B cell (primary cell): ENCODE measurements at regions not wholly inside any gene's neighbourhood (a gene's known extent, or its start where the extent isn't known, plus 50 kb on each side); places are given as distances from the start of the nearest gene placed in this dataset.
"Not testable (repeated sequence)": the region's sequence is repeated elsewhere in the genome, so short reads cannot be mapped to it uniquely, and the experiment has no call there.

Source experiments
- ATAC-seq: fragments of 200-7000 bp; cut with Tn5 transposase; one replicate; pipeline ENCODE4 v1.10.0; 2021; ENCODE audit warnings: low read depth, mild to moderate bottlenecking, moderate number of reproducible peaks, moderate library complexity
- CTCF ChIA-PET: fragments of 350-600 bp; sonication (Branson Sonifier 250); formaldehyde crosslinking; loops from one replicate; lab custom pipeline; 2021; ENCODE audit warnings: antibody characterized with exemption, inconsistent platforms; lab: Charles Lee
- POLR2A ChIA-PET: fragments of 350-600 bp; sonication (Branson Sonifier 250); formaldehyde crosslinking; loops from one replicate; lab custom pipeline; 2021; ENCODE audit warnings: antibody characterized with exemption; lab: Charles Lee
- DNase-seq: peaks from one replicate; pipeline ENCODE4 v3.0.0; 2013
- H2AFZ ChIP-seq: 2 replicates; pipeline ENCODE4 v1.6.1; 2012; ENCODE audit warnings: mild to moderate bottlenecking, low read depth, low read length; ENCODE audit not compliant: insufficient read depth, poor library complexity, severe bottlenecking
- H3K27ac ChIP-seq, 2 donors: 1 replicate in 1 of 2; 2 replicates in 1 of 2; pipeline ENCODE4 v1.5.1; 2012 to 2013; ENCODE audit warnings: low read length in 2 of 2, mild to moderate bottlenecking in 2 of 2, moderate library complexity in 1 of 2
- H3K27me3 ChIP-seq, 4 experiments: fragments of 200-600 bp in 1 of 4; sonication (generic) in 1 of 4; replicated peaks in 1 of 4; 1 replicate in 2 of 4; 2 replicates in 2 of 4; pipeline versions ENCODE4 v1.6.1 to v1.7.0; 2013 to 2016; ENCODE audit warnings: low read length in 3 of 4, mild to moderate bottlenecking in 2 of 4, mixed read lengths in 1 of 4, moderate library complexity in 1 of 4; ENCODE audit not compliant: insufficient read depth in 4 of 4, control insufficient read depth in 3 of 4; ENCODE audit errors: control extremely low read depth in 1 of 4
- H3K36me3 ChIP-seq, 2 experiments: replicated peaks in 1 of 2; 1 replicate in 1 of 2; 2 replicates in 1 of 2; pipeline versions ENCODE4 v1.6.1 to v1.7.1; 2013; ENCODE audit warnings: low read length in 1 of 2; ENCODE audit not compliant: insufficient read depth in 2 of 2, control insufficient read depth in 1 of 2; ENCODE audit errors: control extremely low read depth in 1 of 2, extremely low read depth in 1 of 2
- H3K4me1 ChIP-seq, 2 donors: fragments of 200-600 bp in 1 of 2; sonication (generic) in 1 of 2; 1 replicate in 1 of 2; 2 replicates in 1 of 2; pipeline versions ENCODE4 v1.5.1 to v1.6.1; 2013 to 2017; ENCODE audit warnings: low read length in 2 of 2; ENCODE audit not compliant: control insufficient read depth in 2 of 2, insufficient read depth in 2 of 2
- H3K4me2 ChIP-seq: replicated peaks from 2 replicates; pipeline ENCODE3; 2012; ENCODE audit warnings: mild to moderate bottlenecking, low read depth, low read length; ENCODE audit not compliant: poor library complexity, severe bottlenecking
- H3K4me3 ChIP-seq, 5 experiments: fragments of 200-600 bp in 1 of 5; sonication (generic) in 1 of 5; 1 replicate in 3 of 5; 2 replicates in 2 of 5; pipeline versions ENCODE4 v1.5.1 to v1.7.0; 2011 to 2016; ENCODE audit warnings: low read length in 4 of 5, mild to moderate bottlenecking in 4 of 5, low read depth in 2 of 5, control low read depth in 1 of 5, moderate library complexity in 1 of 5; ENCODE audit not compliant: insufficient read depth in 1 of 5; ENCODE audit errors: control extremely low read depth in 1 of 5, extremely low read depth in 1 of 5
- H3K79me2 ChIP-seq: fragments of 200-600 bp; sonication (generic); one replicate; pipeline ENCODE4 v1.6.0; 2016; ENCODE audit warnings: low read length; ENCODE audit not compliant: control insufficient read depth, insufficient read depth
- H3K9ac ChIP-seq: fragments of 200-600 bp; sonication (generic); 2 replicates; pipeline ENCODE4 v1.6.1; 2017; ENCODE audit warnings: mild to moderate bottlenecking, low read length, moderate library complexity
- H3K9me3 ChIP-seq, 3 donors: one replicate each; pipeline versions ENCODE4 v1.6.1 to v1.7.1; 2013; ENCODE audit warnings: low read length in 2 of 3; ENCODE audit not compliant: control insufficient read depth in 2 of 3, insufficient read depth in 1 of 3; ENCODE audit errors: control extremely low read depth in 1 of 3
- H4K20me1 ChIP-seq: 2 replicates; pipeline ENCODE4 v1.6.0; 2012; ENCODE audit warnings: mild to moderate bottlenecking, low read length; ENCODE audit not compliant: insufficient read depth, control insufficient read depth, poor library complexity, severe bottlenecking
- H3K27ac Mint-ChIP-seq: one replicate; pipeline ENCODE4 v1.8.0; 2021; ENCODE audit warnings: mixed read lengths
- H3K27me3 Mint-ChIP-seq: one replicate; pipeline ENCODE4 v1.8.0; 2021; ENCODE audit warnings: mixed read lengths
- H3K4me1 Mint-ChIP-seq: one replicate; pipeline ENCODE4 v1.8.0; 2021; ENCODE audit warnings: mixed read lengths
- H3K4me3 Mint-ChIP-seq: one replicate; pipeline ENCODE4 v1.8.0; 2021; ENCODE audit warnings: mixed read lengths
- H3K9me3 Mint-ChIP-seq: one replicate; pipeline ENCODE4 v1.8.0; 2022; ENCODE audit warnings: mixed read lengths; ENCODE audit not compliant: insufficient read depth
- EZH2 ChIP-seq: IDR thresholded peaks from 2 replicates; pipeline ENCODE4 v1.6.1; 2012; ENCODE audit warnings: borderline replicate concordance, low read depth, mild to moderate bottlenecking, moderate library complexity, low read length; ENCODE audit not compliant: insufficient read depth, poor library complexity, severe bottlenecking
- WGBS: methylation state at CpG from one replicate; pipeline ENCODE4 v1.1.5; 2013; ENCODE audit warnings: missing lambda C conversion rate; ENCODE audit not compliant: insufficient coverage; 5-methylcytosine and 5-hydroxymethylcytosine counted together
- intact Hi-C: fragments of 100-400 bp; cut with micrococcal nuclease; formaldehyde crosslinking; loops from one replicate; pipeline ENCODE4 v1.10.0; 2022
- TF ChIP-seq, protein P1 (sequence below): fragments of 200-600 bp; IDR thresholded peaks from one replicate; pipeline ENCODE4 v1.8.0; 2022; ENCODE audit warnings: antibody characterized with exemption, mild to moderate bottlenecking

DNA sequence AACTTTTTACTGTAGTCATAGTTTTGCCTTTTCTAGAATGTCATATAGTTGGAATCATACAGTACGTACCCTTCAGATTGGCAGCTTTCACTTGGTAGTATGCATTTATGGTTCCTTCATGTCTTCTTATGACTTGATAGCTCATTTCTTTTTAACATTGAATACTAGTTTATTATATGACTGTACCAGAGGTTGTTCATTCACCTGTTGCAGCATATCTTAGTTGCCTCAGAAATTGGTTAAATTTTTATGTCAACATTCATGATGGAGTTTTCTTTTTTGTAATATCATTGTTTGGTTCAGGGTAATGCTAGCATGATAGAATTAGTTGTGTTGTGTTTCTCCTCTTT lies 94.8 kb upstream of the CDK13 start:
- Histone ChIP-seq H4K20me1 (no peaks in the 10 kb centered on the region), H3K27me3 (peaks cover 0 to 4% (median 0%) of the 10 kb centered on the region in 4 experiments), H3K9ac (no peak overlapping the region), H3K4me1 (peaks cover 0 to 3% of the 10 kb centered on the region in 2 donors), H3K9me3 (no peaks in the 10 kb centered on the region), H3K27ac (no peak overlapping the region), H3K4me2 (peak overlapping the region; percentile 54), H2AFZ (no peak overlapping the region), H3K4me3 (no peak overlapping the region), H3K79me2 (no peaks in the 10 kb centered on the region), H3K36me3 (no peaks in the 10 kb centered on the region)
- H3K9me3 Mint-ChIP-seq = no peaks in the 10 kb centered on the region
- H3K4me3 Mint-ChIP-seq = peak overlapping the region; percentile 77
- ChIA-PET CTCF (no interaction called here), POLR2A (no interaction called here)
- no peak overlapping the region for H3K27ac Mint-ChIP-seq
- no peak for DNase-seq
- TF ChIP-seq, protein P1, sequence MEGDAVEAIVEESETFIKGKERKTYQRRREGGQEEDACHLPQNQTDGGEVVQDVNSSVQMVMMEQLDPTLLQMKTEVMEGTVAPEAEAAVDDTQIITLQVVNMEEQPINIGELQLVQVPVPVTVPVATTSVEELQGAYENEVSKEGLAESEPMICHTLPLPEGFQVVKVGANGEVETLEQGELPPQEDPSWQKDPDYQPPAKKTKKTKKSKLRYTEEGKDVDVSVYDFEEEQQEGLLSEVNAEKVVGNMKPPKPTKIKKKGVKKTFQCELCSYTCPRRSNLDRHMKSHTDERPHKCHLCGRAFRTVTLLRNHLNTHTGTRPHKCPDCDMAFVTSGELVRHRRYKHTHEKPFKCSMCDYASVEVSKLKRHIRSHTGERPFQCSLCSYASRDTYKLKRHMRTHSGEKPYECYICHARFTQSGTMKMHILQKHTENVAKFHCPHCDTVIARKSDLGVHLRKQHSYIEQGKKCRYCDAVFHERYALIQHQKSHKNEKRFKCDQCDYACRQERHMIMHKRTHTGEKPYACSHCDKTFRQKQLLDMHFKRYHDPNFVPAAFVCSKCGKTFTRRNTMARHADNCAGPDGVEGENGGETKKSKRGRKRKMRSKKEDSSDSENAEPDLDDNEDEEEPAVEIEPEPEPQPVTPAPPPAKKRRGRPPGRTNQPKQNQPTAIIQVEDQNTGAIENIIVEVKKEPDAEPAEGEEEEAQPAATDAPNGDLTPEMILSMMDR = no peak
- TF ChIP-seq EZH2 = no peak
- no CpG with 5 or more reads among the region's 1 CpG for WGBS
- no peak for ATAC-seq
- peaks cover 35% of the 10 kb centered on the region for H3K27me3 Mint-ChIP-seq
- intact Hi-C loops = no loop called here
- H3K4me1 Mint-ChIP-seq = peaks cover 8% of the 10 kb centered on the region

DNA sequence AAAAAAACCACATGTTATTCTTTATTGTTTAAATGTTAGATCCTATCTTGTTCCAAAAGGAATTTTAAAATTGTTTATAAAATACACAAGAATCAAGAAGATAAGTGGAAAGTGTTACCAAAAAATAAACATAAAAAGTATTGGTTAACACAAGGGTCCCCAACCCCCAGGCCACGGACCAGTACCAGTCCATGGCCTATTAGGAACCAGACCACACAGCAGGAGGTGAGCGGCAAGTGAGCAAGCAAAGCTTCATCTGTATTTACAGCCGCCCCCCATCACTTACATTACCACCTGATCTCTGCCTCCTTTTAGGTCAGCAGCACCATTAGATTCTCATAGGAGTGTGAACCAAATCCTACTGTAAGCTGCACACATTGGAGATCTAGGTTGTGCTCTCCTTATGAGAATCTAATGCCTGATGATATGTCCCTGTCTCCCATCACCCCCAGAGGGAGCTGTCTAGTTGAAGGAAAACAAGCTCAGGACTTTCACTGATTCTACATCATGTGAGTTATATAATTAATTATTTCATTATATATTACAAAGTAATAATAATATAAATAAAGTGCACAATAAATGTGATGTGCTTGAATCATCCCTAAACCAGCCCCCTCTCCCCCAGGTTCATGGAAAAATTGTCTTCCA lies 86.3 kb upstream of the CDK13 start:
- H3K79me2 ChIP-seq, H3K36me3 ChIP-seq, CTCF ChIA-PET, H4K20me1 ChIP-seq, H3K27me3 Mint-ChIP-seq, ATAC-seq, DNase-seq, H3K4me1 ChIP-seq, H3K4me2 ChIP-seq, H3K4me3 ChIP-seq, H3K27ac Mint-ChIP-seq, H3K9ac ChIP-seq, H2AFZ ChIP-seq, H3K27me3 ChIP-seq, intact Hi-C loops, H3K4me1 Mint-ChIP-seq, H3K4me3 Mint-ChIP-seq, H3K27ac ChIP-seq, POLR2A ChIA-PET, H3K9me3 ChIP-seq, H3K9me3 Mint-ChIP-seq: not testable (repeated sequence)
- WGBS = no CpG with 5 or more reads among the region's 3 CpGs

DNA sequence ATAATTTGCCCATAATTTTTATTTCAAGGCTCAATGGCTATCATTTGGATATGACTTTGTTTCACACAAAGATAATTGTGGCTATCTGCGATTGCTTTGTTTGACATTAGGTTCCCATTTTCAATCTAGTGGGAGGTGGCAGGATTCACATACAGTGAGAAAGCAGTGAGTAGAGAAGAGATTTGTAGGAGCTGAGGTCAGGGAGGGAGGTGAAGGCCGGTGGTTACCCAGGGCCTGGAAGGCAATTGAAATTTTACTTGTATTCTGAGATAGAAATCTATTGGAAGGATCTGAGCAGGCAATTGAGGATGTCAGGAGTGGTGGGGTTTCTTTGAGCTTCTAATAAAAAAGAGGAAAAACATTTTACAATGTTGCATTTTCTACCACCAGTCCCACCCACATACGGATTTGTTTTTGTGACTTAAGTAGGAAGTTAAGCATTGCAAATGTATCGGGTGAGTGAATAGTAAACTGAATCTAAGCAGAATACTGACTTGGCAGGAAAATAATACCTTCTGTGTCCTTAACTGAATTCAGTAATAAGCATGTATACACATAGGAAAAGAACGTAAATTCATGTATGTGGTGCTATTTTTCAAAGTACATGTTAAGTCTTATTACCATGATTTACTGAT lies 80.1 kb upstream of the CDK13 start:
- H3K27me3 ChIP-seq, ATAC-seq, H3K9ac ChIP-seq, H3K27ac Mint-ChIP-seq, H2AFZ ChIP-seq, H3K4me1 ChIP-seq, H3K4me2 ChIP-seq, intact Hi-C loops, POLR2A ChIA-PET, H3K9me3 Mint-ChIP-seq, H3K4me1 Mint-ChIP-seq, H3K27ac ChIP-seq, H4K20me1 ChIP-seq, H3K9me3 ChIP-seq, H3K36me3 ChIP-seq, H3K4me3 ChIP-seq, H3K27me3 Mint-ChIP-seq, CTCF ChIA-PET, DNase-seq, H3K4me3 Mint-ChIP-seq, H3K79me2 ChIP-seq: not testable (repeated sequence)
- WGBS = 100% methylated on average over 1 of the region's 5 CpGs
